Immature natural killer cell (primary cell): ENCODE measurements at regions not wholly inside any gene's neighbourhood (a gene's known extent, or its start where the extent isn't known, plus 50 kb on each side); places are given as distances from the start of the nearest gene placed in this dataset.

Experiments
- DNase-seq, 3 donors: peaks; one replicate each; pipeline ENCODE4 v3.0.0; 2022; ENCODE audit warnings: mixed read lengths in 1 of 3
- H3K27ac Mint-ChIP-seq, 6 donors: one replicate each; pipeline ENCODE4 v1.8.0; 2020; ENCODE audit warnings: mixed read lengths in 6 of 6, mild to moderate bottlenecking in 5 of 6, inconsistent platforms in 4 of 6, moderate library complexity in 3 of 6
- H3K27me3 Mint-ChIP-seq, 3 donors: one replicate each; pipeline ENCODE4 v1.8.0; 2020 to 2021; ENCODE audit warnings: low read depth in 3 of 3, mild to moderate bottlenecking in 3 of 3, mixed read lengths in 3 of 3, moderate library complexity in 3 of 3, inconsistent platforms in 1 of 3
- H3K36me3 Mint-ChIP-seq, 3 donors: one replicate each; pipeline ENCODE4 v1.8.0; 2020; ENCODE audit warnings: mixed read lengths in 3 of 3, inconsistent platforms in 2 of 3, mild to moderate bottlenecking in 2 of 3
- H3K4me1 Mint-ChIP-seq, 2 donors: one replicate each; pipeline ENCODE4 v1.8.0; 2020; ENCODE audit warnings: inconsistent platforms in 2 of 2, mild to moderate bottlenecking in 2 of 2, mixed read lengths in 2 of 2, moderate library complexity in 1 of 2
- H3K4me3 Mint-ChIP-seq, 5 donors: one replicate each; pipeline ENCODE4 v1.8.0; 2020; ENCODE audit warnings: mild to moderate bottlenecking in 5 of 5, mixed read lengths in 5 of 5, inconsistent platforms in 3 of 5, moderate library complexity in 3 of 5
- H3K9me3 Mint-ChIP-seq, 6 donors: one replicate each; pipeline ENCODE4 v1.8.0; 2020; ENCODE audit warnings: mild to moderate bottlenecking in 6 of 6, mixed read lengths in 6 of 6, inconsistent platforms in 4 of 6, moderate library complexity in 3 of 6

DNA sequence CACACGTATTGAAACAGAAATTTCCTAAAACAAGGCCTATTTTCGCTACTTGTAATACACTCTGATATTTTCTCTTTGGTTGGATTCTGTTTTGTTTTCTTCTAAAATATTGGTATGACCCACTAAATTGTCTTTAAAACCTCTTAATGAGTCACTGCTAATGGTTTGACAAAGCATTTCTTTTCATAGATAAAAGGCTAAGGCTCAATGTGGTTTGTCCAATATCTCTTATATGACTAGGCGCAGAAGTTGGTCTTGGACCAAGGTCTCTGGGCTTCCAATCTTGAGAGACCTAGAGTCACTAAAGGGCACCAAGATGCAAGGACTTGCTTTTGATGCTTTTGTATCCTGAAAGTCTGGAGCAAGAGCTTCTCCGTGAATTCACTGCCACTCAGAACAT lies 498.2 kb upstream of the TCF4 start:
- H3K4me1 Mint-ChIP-seq, result no peaks in the 10 kb centered on the region
- peaks cover 0 to 6% (median under 1%) of the 10 kb centered on the region in 6 donors for H3K9me3 Mint-ChIP-seq
- DNase-seq, result no peak
- peaks cover 0 to 3% (median 0%) of the 10 kb centered on the region in 3 donors for H3K27me3 Mint-ChIP-seq
- peaks cover 0 to 3% (median 0%) of the 10 kb centered on the region in 3 donors for H3K36me3 Mint-ChIP-seq
- H3K4me3 Mint-ChIP-seq, result no peak overlapping the region
- H3K27ac Mint-ChIP-seq, result no peak overlapping the region

DNA sequence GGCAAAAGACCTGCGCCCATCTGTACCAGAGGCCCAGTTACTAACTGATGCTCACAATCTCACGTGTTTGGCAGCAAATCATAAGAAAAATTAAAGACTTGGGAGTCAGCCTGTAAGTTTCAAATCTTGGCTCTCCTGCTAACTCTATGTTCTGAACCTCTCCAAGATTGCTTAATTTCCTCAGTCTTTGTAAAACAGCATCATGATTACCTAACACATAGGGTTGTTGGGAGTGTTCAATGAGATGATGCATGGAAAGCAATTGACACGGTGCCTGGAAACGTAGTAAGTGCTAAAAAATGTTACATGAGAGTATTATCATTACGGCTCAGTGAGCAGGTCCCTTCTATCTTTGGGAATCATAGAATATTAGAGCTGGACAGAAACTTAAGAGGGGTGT lies 497.6 kb upstream of the TCF4 start:
- DNase-seq, result no peak
- peaks cover 0 to 3% (median 0%) of the 10 kb centered on the region in 3 donors for H3K36me3 Mint-ChIP-seq
- H3K9me3 Mint-ChIP-seq, result peaks cover 0 to 6% (median under 1%) of the 10 kb centered on the region in 6 donors
- peaks cover 0 to 3% (median 0%) of the 10 kb centered on the region in 3 donors for H3K27me3 Mint-ChIP-seq
- H3K27ac Mint-ChIP-seq, result no peak overlapping the region
- no peak overlapping the region for H3K4me3 Mint-ChIP-seq
- H3K4me1 Mint-ChIP-seq, result no peaks in the 10 kb centered on the region

DNA sequence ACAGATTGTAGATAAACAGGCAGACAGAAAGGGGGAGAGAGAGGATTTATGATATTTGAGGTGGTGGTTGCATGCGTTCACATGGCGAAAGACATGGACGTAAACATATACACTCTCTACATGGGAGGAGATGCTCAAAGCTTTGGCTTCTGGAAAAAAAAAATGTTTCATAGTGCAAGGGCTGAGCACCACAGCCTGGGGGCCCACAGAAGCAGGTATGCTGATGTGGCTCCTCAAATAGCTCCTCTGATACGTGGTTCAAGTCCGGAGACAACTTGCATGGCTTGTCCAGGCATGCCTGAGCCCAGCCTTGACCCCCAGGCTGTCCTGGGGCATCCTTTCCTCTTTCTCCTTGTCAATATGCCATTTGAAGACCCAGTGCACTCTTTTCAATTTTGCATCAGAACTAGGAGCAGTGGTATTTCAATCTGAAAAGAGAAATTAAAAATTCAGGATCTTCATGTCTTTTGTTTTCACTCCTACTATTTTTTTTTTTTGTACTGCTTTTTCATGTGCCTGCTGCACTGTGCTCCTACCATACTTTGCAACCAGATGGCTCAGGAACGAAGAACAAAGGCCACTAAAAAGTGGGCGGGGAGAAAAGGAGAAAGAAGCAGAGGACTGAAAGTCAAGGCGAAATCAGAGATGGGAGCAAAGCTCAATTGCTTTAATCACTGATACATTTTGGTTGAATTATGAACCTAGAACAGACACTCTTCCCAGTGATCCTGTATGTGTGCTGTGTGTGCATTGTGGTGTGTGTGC lies 495.7 kb upstream of the TCF4 start:
- peaks cover 0 to 3% (median 0%) of the 10 kb centered on the region in 3 donors for H3K36me3 Mint-ChIP-seq
- no peak overlapping the region for H3K4me3 Mint-ChIP-seq
- no peak overlapping the region for H3K27ac Mint-ChIP-seq
- peaks cover 0 to 5% (median 2%) of the 10 kb centered on the region in 6 donors for H3K9me3 Mint-ChIP-seq
- no peak for DNase-seq
- H3K27me3 Mint-ChIP-seq, result peaks cover 0 to 2% (median 0%) of the 10 kb centered on the region in 3 donors
- no peaks in the 10 kb centered on the region for H3K4me1 Mint-ChIP-seq

DNA sequence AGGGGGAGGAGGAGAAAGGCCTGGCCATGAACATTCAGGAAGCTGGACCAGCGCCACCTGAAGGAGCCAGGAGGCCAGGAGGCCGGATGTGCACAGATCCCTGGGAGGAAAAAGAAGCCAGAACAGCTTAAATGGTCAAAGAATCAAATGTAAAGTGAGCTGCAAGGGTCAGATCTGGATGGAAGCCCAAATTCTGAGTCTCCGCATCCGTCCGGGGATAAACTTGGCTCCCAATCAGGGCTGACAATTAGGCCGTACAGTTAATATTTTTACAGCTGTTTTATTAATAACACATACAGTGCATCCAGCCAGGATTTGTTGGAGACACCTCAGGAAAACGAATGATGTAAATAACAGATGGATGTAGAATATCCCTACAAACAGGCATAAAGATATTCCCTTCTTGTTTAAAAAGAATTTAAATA lies 495.1 kb upstream of the TCF4 start:
- H3K9me3 Mint-ChIP-seq, result peaks cover 0 to 5% (median 1%) of the 10 kb centered on the region in 6 donors
- H3K4me3 Mint-ChIP-seq, result no peak overlapping the region
- H3K27ac Mint-ChIP-seq, result no peak overlapping the region
- peaks cover 0 to 2% (median 0%) of the 10 kb centered on the region in 3 donors for H3K27me3 Mint-ChIP-seq
- peaks cover 0 to 3% (median 0%) of the 10 kb centered on the region in 3 donors for H3K36me3 Mint-ChIP-seq
- no peaks in the 10 kb centered on the region for H3K4me1 Mint-ChIP-seq
- no peak for DNase-seq

DNA sequence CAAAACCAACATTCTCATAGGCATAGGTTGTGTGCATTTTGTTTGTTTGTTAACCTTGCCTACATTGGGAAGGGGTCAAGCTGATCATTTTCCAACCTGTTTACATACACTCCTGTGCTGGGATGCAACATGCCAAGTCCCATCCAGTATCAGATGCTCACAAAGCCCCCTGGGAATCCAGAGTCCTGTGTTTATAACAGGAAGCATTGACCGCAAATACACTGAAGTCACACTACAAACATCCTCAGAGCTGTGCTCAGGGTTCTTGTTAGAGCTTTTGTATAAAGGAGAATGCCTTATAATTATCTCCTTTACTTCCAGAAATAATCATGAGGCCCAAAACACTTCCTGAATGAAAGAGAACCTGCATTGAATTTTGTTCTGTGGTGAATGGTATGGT lies 488.7 kb upstream of the TCF4 start:
- H3K27ac Mint-ChIP-seq, result no peak overlapping the region
- H3K9me3 Mint-ChIP-seq, result peaks cover 0 to 6% (median 1%) of the 10 kb centered on the region in 6 donors
- no peak overlapping the region for H3K4me3 Mint-ChIP-seq
- H3K4me1 Mint-ChIP-seq, result no peaks in the 10 kb centered on the region
- peaks cover 2 to 6% (median 2%) of the 10 kb centered on the region in 3 donors for H3K27me3 Mint-ChIP-seq
- H3K36me3 Mint-ChIP-seq, result no peaks in the 10 kb centered on the region
- DNase-seq, result no peak

DNA sequence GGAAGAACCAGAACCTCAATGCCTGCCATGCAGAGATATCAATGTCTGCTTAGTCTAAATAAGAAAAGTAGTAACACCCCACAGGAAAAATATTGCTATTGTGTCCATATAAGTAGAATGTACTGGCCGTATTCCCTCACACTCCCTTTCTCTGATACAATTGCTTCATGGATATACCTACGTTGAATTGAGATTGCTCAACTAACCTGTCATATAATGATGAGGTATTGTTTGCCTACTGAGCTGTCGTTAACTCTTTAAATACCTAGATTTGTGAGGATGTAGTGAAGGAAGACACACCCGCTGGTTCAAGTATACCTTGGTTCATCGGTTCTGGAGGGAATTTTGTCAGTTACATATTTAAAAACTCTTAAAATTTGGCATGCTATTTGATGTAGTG lies 480.7 kb upstream of the TCF4 start:
- DNase-seq, result no peak
- Mint-ChIP-seq H3K36me3 (no peaks in the 10 kb centered on the region), H3K4me1 (no peaks in the 10 kb centered on the region), H3K9me3 (peaks cover 0 to 5% (median under 1%) of the 10 kb centered on the region in 6 donors), H3K4me3 (no peak overlapping the region), H3K27ac (no peak overlapping the region), H3K27me3 (peaks cover 0 to 4% (median 2%) of the 10 kb centered on the region in 3 donors)

DNA sequence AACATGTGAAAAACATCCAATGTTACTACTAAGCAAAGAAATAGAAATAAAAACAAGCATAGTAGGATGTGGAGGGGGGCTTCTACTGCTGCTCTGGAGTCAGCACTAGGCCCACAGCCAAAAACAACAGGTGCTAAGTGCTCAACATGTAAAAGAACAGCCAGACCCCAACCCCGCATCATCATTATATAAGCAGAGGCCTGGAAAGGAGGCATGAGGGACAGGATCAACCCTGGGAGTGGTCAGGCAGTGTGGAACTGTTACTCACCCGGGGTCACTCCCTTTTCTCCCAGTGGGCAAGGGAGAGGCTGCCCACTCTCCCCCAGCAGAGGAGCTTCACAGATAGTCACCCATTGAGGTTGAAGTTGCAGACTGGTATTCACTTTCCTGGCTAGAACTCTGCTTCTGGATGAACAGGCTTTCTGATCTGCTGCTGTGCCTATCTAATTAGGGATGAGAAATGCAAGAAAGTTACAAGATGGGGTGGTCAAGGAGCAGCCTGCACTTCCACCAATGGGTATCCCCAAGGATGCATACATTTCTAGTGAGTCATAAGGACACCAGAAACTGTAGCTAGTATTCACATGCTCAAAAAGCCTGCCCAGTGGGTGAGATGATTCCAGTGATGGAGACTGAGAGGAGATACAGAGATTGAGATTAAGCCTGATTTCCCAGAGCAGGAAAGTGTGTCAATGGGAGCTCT lies 480.1 kb upstream of the TCF4 start:
- H3K36me3 Mint-ChIP-seq, result no peaks in the 10 kb centered on the region
- no peak overlapping the region for H3K27ac Mint-ChIP-seq
- H3K27me3 Mint-ChIP-seq, result peaks cover 0 to 4% (median 2%) of the 10 kb centered on the region in 3 donors
- H3K4me3 Mint-ChIP-seq, result no peak overlapping the region
- no peaks in the 10 kb centered on the region for H3K4me1 Mint-ChIP-seq
- DNase-seq, result no peak
- H3K9me3 Mint-ChIP-seq, result peaks cover 0 to 5% (median under 1%) of the 10 kb centered on the region in 6 donors

DNA sequence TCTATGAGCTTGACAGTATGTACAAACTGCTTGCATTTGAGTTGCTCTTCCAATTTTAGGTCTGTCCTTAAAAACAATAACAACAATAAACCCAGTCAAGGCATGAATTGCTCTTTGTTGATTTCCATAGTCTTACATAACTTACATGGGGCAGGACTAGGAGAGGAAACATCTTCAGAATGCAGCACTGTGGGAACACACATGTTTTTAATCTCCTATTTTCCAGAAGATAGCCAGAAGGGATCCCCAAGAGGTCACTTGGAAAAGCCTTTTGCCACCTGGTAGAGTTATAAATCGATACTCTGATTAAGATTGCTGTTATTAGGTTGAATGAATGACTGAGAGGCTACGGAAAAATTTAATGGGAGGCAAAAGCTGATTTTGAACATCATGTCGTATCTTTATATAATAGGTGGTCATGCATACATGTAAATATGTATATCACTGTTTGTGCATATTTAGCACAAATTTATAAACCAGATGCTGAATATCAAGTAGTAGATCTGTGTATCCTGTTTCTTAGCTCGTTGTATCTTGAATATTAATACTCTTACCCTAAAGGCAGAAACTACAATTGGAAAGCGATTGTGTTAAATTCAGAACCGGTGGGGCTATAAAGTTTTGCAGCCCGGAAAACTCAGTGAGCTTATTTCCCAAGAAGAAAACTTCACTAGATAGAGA lies 479.4 kb upstream of the TCF4 start:
- DNase-seq, result no peak
- H3K4me3 Mint-ChIP-seq, result no peak overlapping the region
- no peaks in the 10 kb centered on the region for H3K36me3 Mint-ChIP-seq
- peaks cover 0 to 5% (median under 1%) of the 10 kb centered on the region in 6 donors for H3K9me3 Mint-ChIP-seq
- H3K27me3 Mint-ChIP-seq, result peaks cover 0 to 4% (median 2%) of the 10 kb centered on the region in 3 donors
- H3K27ac Mint-ChIP-seq, result no peak overlapping the region
- no peaks in the 10 kb centered on the region for H3K4me1 Mint-ChIP-seq

DNA sequence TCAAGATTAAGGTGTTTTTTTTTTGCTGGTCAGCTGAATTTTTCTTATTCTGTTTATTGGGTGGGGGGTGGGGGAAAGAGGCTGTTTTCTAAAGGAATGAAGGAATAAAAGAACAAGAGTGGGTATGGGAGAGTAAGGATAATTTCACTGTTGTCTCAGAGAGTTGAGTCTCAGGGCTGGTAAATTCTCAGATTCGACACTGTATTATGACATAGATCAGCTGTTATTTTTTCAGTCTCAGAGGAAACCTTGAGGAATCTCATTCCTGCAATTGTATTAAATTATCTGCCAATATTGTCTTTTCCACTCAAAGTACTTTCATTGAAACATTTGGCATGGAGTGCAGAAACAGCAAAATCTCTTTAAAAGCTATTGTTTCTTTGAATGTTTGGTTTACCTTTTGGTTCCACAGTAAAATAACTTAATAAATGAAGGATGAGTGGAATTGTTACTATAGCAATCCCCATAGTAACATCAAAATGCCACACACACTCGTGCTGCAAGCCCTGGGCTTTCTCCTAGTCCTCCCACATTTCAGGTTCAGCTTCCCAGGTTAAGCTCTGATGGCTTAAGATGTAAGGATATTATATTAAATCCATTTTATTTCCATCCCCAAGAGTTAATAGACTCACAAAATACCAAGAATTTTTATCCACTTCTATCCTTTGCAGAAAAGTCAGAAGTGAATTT lies 478.7 kb upstream of the TCF4 start:
- Mint-ChIP-seq H3K4me3 (no peak overlapping the region), H3K27me3 (peaks cover 0 to 4% (median 0%) of the 10 kb centered on the region in 3 donors), H3K4me1 (no peaks in the 10 kb centered on the region), H3K9me3 (peaks cover 0 to 5% (median under 1%) of the 10 kb centered on the region in 6 donors), H3K36me3 (no peaks in the 10 kb centered on the region), H3K27ac (no peak overlapping the region)
- DNase-seq, result no peak

DNA sequence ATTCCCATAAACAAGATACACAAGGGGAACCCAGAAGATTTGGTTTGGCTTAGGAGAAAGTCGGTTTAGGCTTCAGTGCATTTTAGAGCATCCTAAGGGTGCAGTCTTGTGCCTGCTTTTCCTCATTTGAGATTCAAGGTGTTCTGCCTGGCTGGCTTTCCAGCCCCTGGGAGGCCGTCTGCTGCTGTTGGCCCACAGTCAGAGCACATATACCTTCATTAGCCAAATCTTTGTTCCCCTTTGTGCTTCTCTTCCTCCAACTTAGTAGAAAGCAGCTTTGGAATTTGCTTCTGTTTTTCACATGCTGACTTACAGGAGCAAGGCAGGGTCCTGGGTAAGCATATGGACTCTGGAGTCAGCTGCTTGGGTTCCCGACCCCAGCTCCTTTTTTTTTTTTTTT lies 477.1 kb upstream of the TCF4 start:
- DNase-seq, result no peak
- no peaks in the 10 kb centered on the region for H3K36me3 Mint-ChIP-seq
- H3K27ac Mint-ChIP-seq, result no peak overlapping the region
- no peak overlapping the region for H3K4me3 Mint-ChIP-seq
- H3K27me3 Mint-ChIP-seq, result peaks cover 0 to 4% (median 0%) of the 10 kb centered on the region in 3 donors
- peaks cover 0 to 5% (median 2%) of the 10 kb centered on the region in 6 donors for H3K9me3 Mint-ChIP-seq
- H3K4me1 Mint-ChIP-seq, result no peaks in the 10 kb centered on the region

DNA sequence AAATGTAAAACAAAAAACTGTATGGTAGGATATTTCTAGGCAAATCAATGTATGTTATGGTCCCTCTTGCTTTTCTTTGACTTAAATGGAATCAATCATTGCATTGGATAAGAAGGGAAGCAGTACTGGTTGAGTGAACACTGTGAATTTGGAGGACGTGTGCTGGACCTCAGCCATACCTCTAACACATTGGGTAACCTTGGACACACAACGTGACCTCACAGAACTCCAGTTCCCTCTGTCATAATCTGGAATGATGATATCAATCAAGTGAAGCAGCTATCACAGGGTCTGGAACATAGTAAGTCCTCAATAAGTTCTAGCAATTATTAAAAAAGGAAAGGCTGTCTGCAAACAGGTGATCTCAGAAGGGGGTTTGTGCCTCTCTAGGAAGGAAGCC lies 474.9 kb upstream of the TCF4 start:
- Mint-ChIP-seq H3K27me3 (peaks cover 0 to 4% (median 0%) of the 10 kb centered on the region in 3 donors), H3K4me3 (no peak overlapping the region), H3K9me3 (peaks cover 0 to 5% (median 1%) of the 10 kb centered on the region in 6 donors)

DNA sequence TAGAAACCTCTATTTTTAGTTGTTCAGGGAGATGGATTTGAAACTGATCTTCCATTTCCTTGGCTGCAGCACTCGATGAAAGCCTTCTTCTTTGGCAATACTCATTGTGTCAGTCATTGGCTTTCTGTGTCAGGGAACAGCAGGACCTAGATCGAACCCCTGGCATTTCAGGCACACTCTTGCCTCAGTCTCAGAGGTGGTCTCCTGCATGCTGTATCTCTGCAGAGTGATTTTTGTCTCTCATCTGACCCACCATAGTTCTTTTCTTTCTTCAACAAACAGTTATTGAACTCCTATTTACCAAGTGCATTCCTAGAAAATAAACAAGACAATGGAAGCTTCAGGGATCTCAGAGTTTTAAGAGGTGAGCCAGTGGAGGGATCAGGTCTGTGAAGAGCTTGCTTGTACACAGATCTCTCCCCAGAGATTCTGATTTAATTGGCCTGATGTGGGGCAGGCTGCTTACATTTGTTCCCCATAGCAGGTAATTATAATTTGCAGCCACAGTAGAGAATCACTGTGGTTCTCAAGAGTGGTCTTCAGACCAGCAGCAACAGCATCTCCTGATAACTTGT lies 473.1 kb upstream of the TCF4 start:
- no peak overlapping the region for H3K4me3 Mint-ChIP-seq
- peaks cover 0 to 2% (median 0%) of the 10 kb centered on the region in 3 donors for H3K27me3 Mint-ChIP-seq
- no peak for DNase-seq
- no peaks in the 10 kb centered on the region for H3K4me1 Mint-ChIP-seq
- H3K9me3 Mint-ChIP-seq, result peaks cover 0 to 5% (median 1%) of the 10 kb centered on the region in 6 donors
- no peak overlapping the region for H3K27ac Mint-ChIP-seq
- no peaks in the 10 kb centered on the region for H3K36me3 Mint-ChIP-seq

More for the DNA sequence above, 474.9 kb upstream of the TCF4 start:
- Mint-ChIP-seq H3K27ac (no peak overlapping the region), H3K36me3 (no peaks in the 10 kb centered on the region), H3K4me1 (no peaks in the 10 kb centered on the region)
- DNase-seq, result no peak

DNA sequence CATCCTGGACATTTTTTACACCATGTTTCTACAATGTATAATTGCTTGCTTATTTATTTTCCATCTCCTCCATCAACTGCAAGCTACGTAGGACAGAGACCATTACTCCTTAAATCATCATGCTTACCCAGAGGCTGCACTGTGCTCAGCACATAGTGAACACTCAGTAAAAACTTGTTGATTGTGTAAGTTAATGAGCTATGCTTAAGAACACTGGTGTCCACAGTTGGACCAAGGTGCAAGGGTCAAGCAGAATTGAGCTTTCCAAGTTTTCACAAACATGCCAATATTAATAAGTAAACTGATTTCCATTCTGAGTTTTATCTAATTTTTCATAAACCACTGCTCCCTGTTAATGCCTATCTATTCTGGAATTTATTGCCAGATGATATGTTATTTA lies 464.2 kb upstream of the TCF4 start:
- DNase-seq, result no peak
- Mint-ChIP-seq H3K27me3 (peaks cover 0 to 2% (median 0%) of the 10 kb centered on the region in 3 donors), H3K4me1 (no peaks in the 10 kb centered on the region), H3K36me3 (peaks cover 0 to 3% (median 0%) of the 10 kb centered on the region in 3 donors), H3K4me3 (no peak overlapping the region), H3K27ac (no peak overlapping the region), H3K9me3 (peaks cover 3 to 18% (median 11%) of the 10 kb centered on the region in 6 donors)
